Activated CD4-positive, alpha-beta T cell treated with anti-CD3 and anti-CD28 coated beads for 36 hours (primary cell): ENCODE measurements at regions not wholly inside any gene's neighbourhood (a gene's known extent, or its start where the extent isn't known, plus 50 kb on each side); places are given as distances from the start of the nearest gene placed in this dataset.
"Not testable (repeated sequence)": the region's sequence is repeated elsewhere in the genome, so short reads cannot be mapped to it uniquely, and the experiment has no call there.

Experiments
- ATAC-seq: fragments of 200-7000 bp; cut with Tn5 transposase; one replicate; pipeline ENCODE4 v1.10.0; 2021; ENCODE audit warnings: mild to moderate bottlenecking, moderate library complexity
- CTCF ChIA-PET: fragments of 350-600 bp; sonication (Branson Sonifier 250); formaldehyde crosslinking; loops from one replicate; lab custom pipeline; 2021; ENCODE audit warnings: antibody characterized with exemption; lab: Charles Lee
- POLR2A ChIA-PET: fragments of 350-600 bp; sonication (Branson Sonifier 250); formaldehyde crosslinking; loops from one replicate; lab custom pipeline; 2021; ENCODE audit warnings: antibody characterized with exemption, inconsistent platforms; lab: Charles Lee
- DNase-seq: peaks from one replicate; pipeline ENCODE4 v3.0.0-alpha.2; 2020
- H3K27ac Mint-ChIP-seq: one replicate; pipeline ENCODE4 v1.8.0; 2021; ENCODE audit warnings: mixed read lengths
- H3K27me3 Mint-ChIP-seq: one replicate; pipeline ENCODE4 v1.8.0; 2021; ENCODE audit warnings: mixed read lengths
- H3K36me3 Mint-ChIP-seq: one replicate; pipeline ENCODE4 v1.8.0; 2021; ENCODE audit warnings: low read depth, mixed read lengths
- H3K4me1 Mint-ChIP-seq: one replicate; pipeline ENCODE4 v1.8.0; 2021; ENCODE audit warnings: mixed read lengths
- H3K4me3 Mint-ChIP-seq: one replicate; pipeline ENCODE4 v1.8.0; 2021; ENCODE audit warnings: mild to moderate bottlenecking, moderate library complexity, mixed read lengths
- H3K9me3 Mint-ChIP-seq: one replicate; pipeline ENCODE4 v1.8.0; 2021; ENCODE audit warnings: low read depth, mixed read lengths
- intact Hi-C, 2 experiments: fragments of 100-400 bp; cut with DNase I in 1 of 2; cut with micrococcal nuclease in 1 of 2; formaldehyde crosslinking; loops; one replicate each; pipeline versions ENCODE4 v1.14.2 to v1.15.1; 2022 to 2024; cut with DNase I, micrococcal nuclease

DNA sequence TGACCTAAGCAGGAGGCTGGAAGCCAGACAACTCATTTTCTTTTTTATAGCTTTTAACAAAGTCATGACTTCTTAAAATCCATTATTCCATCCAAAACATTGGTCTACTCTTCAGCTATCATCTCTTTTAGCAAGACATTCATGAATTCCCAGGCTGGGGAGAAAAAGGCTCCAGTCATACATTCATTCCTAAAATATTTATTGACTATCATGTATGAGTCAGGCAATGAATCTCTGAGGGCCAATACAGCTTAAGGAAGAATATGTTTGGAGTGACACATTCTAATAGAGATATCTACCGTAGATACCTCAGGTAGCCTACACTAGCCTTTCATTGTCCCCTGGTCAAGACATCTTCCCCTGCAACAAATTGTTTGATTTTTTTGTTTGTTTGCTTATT is 196.4 kb upstream of the NANOGP8 start:
- ChIA-PET CTCF (no interaction called here), POLR2A (no interaction called here)
- ATAC-seq = no peak
- no peak for DNase-seq
- intact Hi-C loops = no loop called here
- H3K4me3 Mint-ChIP-seq = no peak overlapping the region
- no peaks in the 10 kb centered on the region for H3K4me1 Mint-ChIP-seq
- H3K36me3 Mint-ChIP-seq = no peaks in the 10 kb centered on the region
- H3K27me3 Mint-ChIP-seq = no peaks in the 10 kb centered on the region
- H3K9me3 Mint-ChIP-seq = peaks cover 18% of the 10 kb centered on the region
- no peak overlapping the region for H3K27ac Mint-ChIP-seq

DNA sequence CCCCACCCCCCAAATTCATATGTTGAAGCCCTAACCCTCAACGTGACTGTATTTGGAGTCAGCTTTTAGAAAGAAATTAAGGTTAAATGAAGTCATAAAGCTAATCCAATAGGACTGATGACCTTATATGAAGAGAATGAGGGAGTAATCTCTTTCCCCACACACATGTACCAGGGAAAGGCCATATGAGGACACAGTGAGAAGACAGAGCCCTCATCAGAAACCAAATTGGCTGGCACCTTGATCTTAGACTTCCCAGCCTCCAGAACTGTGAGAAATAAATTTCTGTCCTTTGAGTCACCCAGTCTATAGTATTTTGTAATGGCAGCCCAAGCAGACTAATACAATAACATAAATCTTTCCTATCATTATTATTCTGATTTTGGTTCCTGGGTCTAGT is 194.7 kb upstream of the NANOGP8 start:
- CTCF ChIA-PET = no interaction called here
- intact Hi-C loops = no loop called here
- no peaks in the 10 kb centered on the region for H3K4me1 Mint-ChIP-seq
- no peak overlapping the region for H3K27ac Mint-ChIP-seq
- DNase-seq (no peak), ATAC-seq (no peak)
- peaks cover 21% of the 10 kb centered on the region for H3K9me3 Mint-ChIP-seq
- H3K4me3 Mint-ChIP-seq = no peak overlapping the region
- POLR2A ChIA-PET = no interaction called here
- no peaks in the 10 kb centered on the region for H3K27me3 Mint-ChIP-seq
- H3K36me3 Mint-ChIP-seq = no peaks in the 10 kb centered on the region

GRCh38 chr15:35271371-35272043 is 186.4 kb upstream of the NANOGP8 start:
- Mint-ChIP-seq H3K36me3 (no peaks in the 10 kb centered on the region), H3K27ac (no peak overlapping the region), H3K9me3 (peaks cover 9% of the 10 kb centered on the region), H3K4me3 (no peak overlapping the region), H3K27me3 (no peaks in the 10 kb centered on the region), H3K4me1 (no peaks in the 10 kb centered on the region)
- no peak for ATAC-seq
- CTCF ChIA-PET = interaction anchor here (1.2 kb wide), 1 partner anchor 16 kb away, joined by 4 read pairs; no protein-coding TSS in a partner anchor
- POLR2A ChIA-PET = no interaction called here
- DNase-seq = no peak
- intact Hi-C loops = no loop called here

DNA sequence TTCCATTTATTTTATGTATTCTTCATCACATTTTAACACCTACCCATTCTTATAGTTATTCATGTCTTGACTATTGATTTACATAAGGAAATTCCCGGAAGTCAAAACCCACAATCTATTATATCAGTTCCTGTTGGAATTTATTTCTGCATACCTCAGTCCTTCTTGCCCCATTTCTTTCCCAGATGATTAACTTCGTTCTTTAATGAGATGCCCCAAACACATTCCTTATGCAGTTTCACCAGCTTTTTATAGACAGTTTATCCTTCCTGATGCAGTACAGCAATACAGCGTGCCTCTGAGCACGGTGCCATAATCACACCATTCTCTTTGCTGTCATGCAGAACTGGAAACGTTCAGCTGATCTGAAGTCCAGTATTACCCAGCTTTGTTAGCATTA is 175.8 kb upstream of the NANOGP8 start:
- intact Hi-C loops = no loop called here
- POLR2A ChIA-PET = no interaction called here
- Mint-ChIP-seq H3K9me3 (no peaks in the 10 kb centered on the region), H3K36me3 (no peaks in the 10 kb centered on the region), H3K4me1 (no peaks in the 10 kb centered on the region), H3K27me3 (no peaks in the 10 kb centered on the region), H3K27ac (no peak overlapping the region), H3K4me3 (no peak overlapping the region)
- CTCF ChIA-PET = no interaction called here
- ATAC-seq (no peak), DNase-seq (no peak)

GRCh38 chr15:35260274-35260673 is 175.2 kb upstream of the NANOGP8 start:
- POLR2A ChIA-PET, H3K9me3 Mint-ChIP-seq, H3K4me1 Mint-ChIP-seq, H3K36me3 Mint-ChIP-seq, ATAC-seq, H3K27ac Mint-ChIP-seq, DNase-seq, H3K4me3 Mint-ChIP-seq, intact Hi-C loops, CTCF ChIA-PET, H3K27me3 Mint-ChIP-seq: not testable (repeated sequence)

GRCh38 chr15:35256551-35256950 is 171.5 kb upstream of the NANOGP8 start:
- ATAC-seq (no peak), DNase-seq (no peak)
- H3K27ac Mint-ChIP-seq = no peak overlapping the region
- H3K4me3 Mint-ChIP-seq = no peak overlapping the region
- intact Hi-C loops = no loop called here
- no peaks in the 10 kb centered on the region for H3K4me1 Mint-ChIP-seq
- H3K9me3 Mint-ChIP-seq = no peaks in the 10 kb centered on the region
- ChIA-PET POLR2A (no interaction called here), CTCF (no interaction called here)
- no peaks in the 10 kb centered on the region for H3K27me3 Mint-ChIP-seq
- H3K36me3 Mint-ChIP-seq = no peaks in the 10 kb centered on the region

DNA sequence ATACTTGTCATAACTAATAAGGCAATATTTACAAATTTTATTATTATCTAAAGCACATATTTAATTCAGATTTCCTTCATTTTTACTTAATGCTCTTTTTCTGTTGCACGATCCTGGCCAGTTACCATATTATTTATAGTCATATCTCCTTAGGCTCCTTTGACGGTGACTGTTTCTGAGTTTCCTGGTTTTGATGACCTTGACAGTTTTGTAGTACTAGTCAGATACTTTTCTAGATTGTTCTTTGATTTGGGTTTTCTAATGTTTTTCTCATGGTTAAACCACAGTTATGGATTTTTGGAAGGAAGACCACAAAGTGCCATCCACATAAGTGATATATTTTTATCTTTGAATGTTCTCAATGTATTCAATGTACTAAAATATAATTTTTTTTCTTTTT is 171.0 kb upstream of the NANOGP8 start:
- no peak overlapping the region for H3K27ac Mint-ChIP-seq
- CTCF ChIA-PET = no interaction called here
- POLR2A ChIA-PET = no interaction called here

GRCh38 chr15:35254908-35255307 is 169.8 kb upstream of the NANOGP8 start:
- H3K9me3 Mint-ChIP-seq, CTCF ChIA-PET, H3K36me3 Mint-ChIP-seq, H3K27me3 Mint-ChIP-seq, H3K4me3 Mint-ChIP-seq, H3K27ac Mint-ChIP-seq, POLR2A ChIA-PET, DNase-seq, intact Hi-C loops, H3K4me1 Mint-ChIP-seq, ATAC-seq: not testable (repeated sequence)

More for the DNA sequence above, 171.0 kb upstream of the NANOGP8 start:
- Mint-ChIP-seq H3K9me3 (no peaks in the 10 kb centered on the region), H3K4me1 (no peaks in the 10 kb centered on the region), H3K4me3 (no peak overlapping the region), H3K36me3 (no peaks in the 10 kb centered on the region), H3K27me3 (no peaks in the 10 kb centered on the region)
- intact Hi-C loops = no loop called here
- ATAC-seq (no peak), DNase-seq (no peak)

DNA sequence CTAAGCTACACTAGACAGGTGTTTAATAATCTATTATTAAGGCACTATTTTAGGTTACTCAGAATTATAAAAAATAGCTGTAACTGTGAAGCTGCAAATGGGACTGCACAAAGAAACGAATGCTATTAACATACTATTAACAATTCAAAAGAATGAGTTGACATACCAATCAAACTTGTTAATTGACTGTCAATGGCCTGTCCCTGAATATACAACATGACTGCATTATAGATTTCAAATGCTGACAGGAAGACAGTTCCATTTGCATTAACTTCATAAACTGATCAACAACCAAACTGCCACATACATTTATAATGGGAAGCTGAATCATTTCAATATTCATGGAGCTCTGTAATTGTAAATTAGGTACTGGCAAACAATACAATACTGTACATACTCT is 169.0 kb upstream of the NANOGP8 start:
- POLR2A ChIA-PET = no interaction called here
- Mint-ChIP-seq H3K9me3 (no peaks in the 10 kb centered on the region), H3K36me3 (no peaks in the 10 kb centered on the region), H3K27me3 (no peaks in the 10 kb centered on the region), H3K4me3 (no peak overlapping the region), H3K27ac (no peak overlapping the region), H3K4me1 (no peaks in the 10 kb centered on the region)
- intact Hi-C loops = no loop called here
- no peak for ATAC-seq
- DNase-seq = no peak
- CTCF ChIA-PET = no interaction called here

- Mint-ChIP-seq H3K27me3 (no peaks in the 10 kb centered on the region), H3K9me3 (no peaks in the 10 kb centered on the region), H3K36me3 (no peaks in the 10 kb centered on the region), H3K27ac (no peak overlapping the region), H3K4me1 (no peaks in the 10 kb centered on the region), H3K4me3 (no peak overlapping the region)
- no peak for ATAC-seq
- CTCF ChIA-PET = interaction anchor here (0.6 to 1.0 kb wide), 2 partner anchors 192 to 271 kb away, joined by 3 read pairs; no protein-coding TSS in a partner anchor
- POLR2A ChIA-PET = no interaction called here
- DNase-seq = no peak
- intact Hi-C loops = no loop called here
These were observed 167.3 kb upstream of the NANOGP8 start for GRCh38 chr15:35252351-35252865.

- Mint-ChIP-seq H3K36me3 (no peaks in the 10 kb centered on the region), H3K4me3 (no peak overlapping the region), H3K27me3 (no peaks in the 10 kb centered on the region), H3K27ac (no peak overlapping the region), H3K4me1 (no peaks in the 10 kb centered on the region), H3K9me3 (no peaks in the 10 kb centered on the region)
- intact Hi-C loops = no loop called here
- POLR2A ChIA-PET = no interaction called here
- CTCF ChIA-PET = interaction anchor here (1.1 kb wide), 1 partner anchor 41 kb away, joined by 3 read pairs; no protein-coding TSS in a partner anchor
- DNase-seq = no peak
- no peak for ATAC-seq
These were observed 162.1 kb upstream of the NANOGP8 start for GRCh38 chr15:35247150-35247549.

- intact Hi-C loops = no loop called here
- no peak for DNase-seq
- Mint-ChIP-seq H3K27me3 (no peaks in the 10 kb centered on the region), H3K9me3 (no peaks in the 10 kb centered on the region), H3K4me1 (no peaks in the 10 kb centered on the region), H3K27ac (no peak overlapping the region), H3K4me3 (no peak overlapping the region), H3K36me3 (no peaks in the 10 kb centered on the region)
- POLR2A ChIA-PET = no interaction called here
- CTCF ChIA-PET = interaction anchor here (1.1 kb wide), 1 partner anchor 42 kb away, joined by 3 read pairs; no protein-coding TSS in a partner anchor
- ATAC-seq = no peak
These were observed 161.4 kb upstream of the NANOGP8 start for GRCh38 chr15:35246451-35246850.
